Loucy (cell line): ENCODE measurements at regions not wholly inside any gene's neighbourhood (a gene's known extent, or its start where the extent isn't known, plus 50 kb on each side); places are given as distances from the start of the nearest gene placed in this dataset.

Source experiments
- H2AFZ ChIP-seq: fragments of 200-600 bp; sonication (generic); 2 replicates; pipeline ENCODE4 v1.6.0; 2016; ENCODE audit warnings: antibody characterized with exemption, mild to moderate bottlenecking, low read length, moderate library complexity
- H3F3A ChIP-seq: fragments of 200-600 bp; 2 replicates; pipeline ENCODE4 v1.6.0; 2016; ENCODE audit warnings: antibody characterized with exemption, low read depth, mild to moderate bottlenecking
- H3K27me3 ChIP-seq: fragments of 200-600 bp; sonication (generic); 2 replicates; pipeline ENCODE4 v1.6.1; 2014; ENCODE audit warnings: low read length, mild to moderate bottlenecking; ENCODE audit not compliant: insufficient read depth, poor library complexity, severe bottlenecking
- H3K36me3 ChIP-seq: fragments of 200-600 bp; sonication (generic); 2 replicates; pipeline ENCODE4 v1.6.1; 2016; ENCODE audit warnings: low read length; ENCODE audit not compliant: insufficient read depth
- H3K4me1 ChIP-seq: fragments of 200-600 bp; sonication (generic); 2 replicates; pipeline ENCODE4 v1.5.1; 2014; ENCODE audit warnings: low read length, mild to moderate bottlenecking; ENCODE audit not compliant: insufficient read depth, poor library complexity, severe bottlenecking
- H3K4me2 ChIP-seq: fragments of 200-600 bp; sonication (generic); 2 replicates; pipeline ENCODE4 v1.6.0; 2014; ENCODE audit warnings: antibody characterized with exemption, low read length, low read depth, mild to moderate bottlenecking; ENCODE audit not compliant: poor library complexity, severe bottlenecking
- H3K4me3 ChIP-seq: fragments of 200-600 bp; sonication (generic); 2 replicates; pipeline ENCODE4 v1.5.1; 2014; ENCODE audit warnings: low read length, mild to moderate bottlenecking, mixed read lengths; ENCODE audit not compliant: poor library complexity, severe bottlenecking
- H3K79me2 ChIP-seq: fragments of 200-600 bp; sonication (generic); 2 replicates; pipeline ENCODE4 v1.6.1; 2014; ENCODE audit warnings: low read length; ENCODE audit not compliant: insufficient read depth
- H3K9ac ChIP-seq: fragments of 200-600 bp; sonication (generic); 2 replicates; pipeline ENCODE4 v1.6.0; 2014; ENCODE audit warnings: mild to moderate bottlenecking, low read depth, low read length, moderate library complexity; ENCODE audit not compliant: poor library complexity, severe bottlenecking
- H3K9me2 ChIP-seq: fragments of 200-600 bp; sonication (generic); replicated peaks from 2 replicates; pipeline ENCODE4 v1.6.1; 2016; ENCODE audit warnings: low read depth, low read length, mixed read lengths
- H3K9me3 ChIP-seq: fragments of 200-600 bp; sonication (generic); 2 replicates; pipeline ENCODE4 v1.6.1; 2014; ENCODE audit warnings: mild to moderate bottlenecking, antibody characterized with exemption, low read length, low read depth; ENCODE audit not compliant: insufficient read depth
- H4K20me1 ChIP-seq: fragments of 200-600 bp; sonication (generic); 2 replicates; pipeline ENCODE4 v1.6.0; 2014; ENCODE audit warnings: antibody characterized with exemption, low read length, mild to moderate bottlenecking; ENCODE audit not compliant: insufficient read depth, poor library complexity, severe bottlenecking
- CTCF ChIP-seq: fragments of 200-600 bp; sonication (generic); conservative IDR thresholded peaks from 2 replicates; pipeline ENCODE4 v1.5.1; 2014; ENCODE audit warnings: mild to moderate bottlenecking, antibody characterized with exemption, low read length
- EZH2phosphoT487 ChIP-seq: fragments of 200-600 bp; IDR thresholded peaks from 2 replicates; pipeline ENCODE4 v1.6.1; 2018; ENCODE audit warnings: antibody characterized with exemption, mild to moderate bottlenecking, moderate library complexity, borderline replicate concordance

- TF ChIP-seq EZH2phosphoT487 = no peak
- TF ChIP-seq CTCF = no peak
- Histone ChIP-seq H3K4me1 (no peaks in the 10 kb centered on the region), H3K9ac (no peak overlapping the region), H3K27me3 (no peaks in the 10 kb centered on the region), H3K4me3 (no peak overlapping the region), H3K4me2 (no peak overlapping the region), H4K20me1 (no peaks in the 10 kb centered on the region), H3K79me2 (no peaks in the 10 kb centered on the region), H3K9me2 (no peaks in the 10 kb centered on the region), H3F3A (no peaks in the 10 kb centered on the region), H3K36me3 (no peaks in the 10 kb centered on the region), H3K9me3 (no peaks in the 10 kb centered on the region), H2AFZ (no peak overlapping the region)
These were observed 1035.9 kb downstream of the PLOD2 start for GRCh38 chr3:145124900-145125678.

- no peaks in the 10 kb centered on the region for H3K4me1 ChIP-seq
- no peak overlapping the region for H3K9ac ChIP-seq
- no peaks in the 10 kb centered on the region for H3F3A ChIP-seq
- H3K9me3 ChIP-seq = no peaks in the 10 kb centered on the region
- no peak for TF ChIP-seq CTCF
- TF ChIP-seq EZH2phosphoT487 = no peak
- H3K4me3 ChIP-seq = no peak overlapping the region
- H3K4me2 ChIP-seq = no peak overlapping the region
- H4K20me1 ChIP-seq = no peaks in the 10 kb centered on the region
- H3K36me3 ChIP-seq = no peaks in the 10 kb centered on the region
- no peak overlapping the region for H2AFZ ChIP-seq
- H3K9me2 ChIP-seq = no peaks in the 10 kb centered on the region
- H3K79me2 ChIP-seq = no peaks in the 10 kb centered on the region
- H3K27me3 ChIP-seq = no peaks in the 10 kb centered on the region
These were observed 1027.7 kb downstream of the PLOD2 start for GRCh38 chr3:145133281-145133680.

GRCh38 chr3:145134738-145135137 lies 1026.2 kb downstream of the PLOD2 start:
- H3K27me3 ChIP-seq = no peaks in the 10 kb centered on the region
- no peaks in the 10 kb centered on the region for H3K9me2 ChIP-seq
- TF ChIP-seq EZH2phosphoT487 (no peak), CTCF (no peak)
- H3K9ac ChIP-seq = no peak overlapping the region
- H3K36me3 ChIP-seq = no peaks in the 10 kb centered on the region
- H3K4me2 ChIP-seq = no peak overlapping the region
- H4K20me1 ChIP-seq = no peaks in the 10 kb centered on the region
- no peak overlapping the region for H3K4me3 ChIP-seq
- H2AFZ ChIP-seq = no peak overlapping the region
- H3F3A ChIP-seq = no peaks in the 10 kb centered on the region
- H3K79me2 ChIP-seq = no peaks in the 10 kb centered on the region
- H3K9me3 ChIP-seq = no peaks in the 10 kb centered on the region
- H3K4me1 ChIP-seq = no peaks in the 10 kb centered on the region
